HEK293 (cell line): ENCODE measurements at regions not wholly inside any gene's neighbourhood (a gene's known extent, or its start where the extent isn't known, plus 50 kb on each side); places are given as distances from the start of the nearest gene placed in this dataset.

ENCODE experiments used
- HOXA7 ChIP-seq: sonication (generic); formaldehyde crosslinking; IDR thresholded peaks from 2 replicates; pipeline ENCODE4 v1.8.1; 2022; ENCODE audit warnings: missing genetic modification reagents, borderline replicate concordance
- YY1 ChIP-seq: fragments of 450-650 bp; formaldehyde crosslinking; IDR thresholded peaks from 2 replicates; pipeline ENCODE4 v1.5.1; 2018; ENCODE audit warnings: missing biosample characterization, missing genetic modification characterization
- ZNF211 ChIP-seq: fragments of 450-650 bp; formaldehyde crosslinking; IDR thresholded peaks from 2 replicates; pipeline ENCODE4 v1.5.1; 2016; ENCODE audit warnings: low read depth, missing biosample characterization, missing genetic modification characterization
- ZNF626 ChIP-seq: fragments of 450-650 bp; sonication (Bioruptor Pico); formaldehyde crosslinking; IDR thresholded peaks from 2 replicates; pipeline ENCODE4 v1.5.1; 2018; ENCODE audit warnings: missing biosample characterization, missing genetic modification characterization, inconsistent platforms
- ZXDB ChIP-seq: fragments of 450-650 bp; formaldehyde crosslinking; IDR thresholded peaks from 2 replicates; pipeline ENCODE4 v1.5.1; 2016; ENCODE audit warnings: missing biosample characterization, missing genetic modification characterization
- TF ChIP-seq, protein P1 (sequence below): fragments of 450-650 bp; formaldehyde crosslinking; IDR thresholded peaks from 2 replicates; pipeline ENCODE4 v1.5.1; 2017; ENCODE audit warnings: missing biosample characterization, mild to moderate bottlenecking, missing genetic modification characterization, moderate library complexity

DNA sequence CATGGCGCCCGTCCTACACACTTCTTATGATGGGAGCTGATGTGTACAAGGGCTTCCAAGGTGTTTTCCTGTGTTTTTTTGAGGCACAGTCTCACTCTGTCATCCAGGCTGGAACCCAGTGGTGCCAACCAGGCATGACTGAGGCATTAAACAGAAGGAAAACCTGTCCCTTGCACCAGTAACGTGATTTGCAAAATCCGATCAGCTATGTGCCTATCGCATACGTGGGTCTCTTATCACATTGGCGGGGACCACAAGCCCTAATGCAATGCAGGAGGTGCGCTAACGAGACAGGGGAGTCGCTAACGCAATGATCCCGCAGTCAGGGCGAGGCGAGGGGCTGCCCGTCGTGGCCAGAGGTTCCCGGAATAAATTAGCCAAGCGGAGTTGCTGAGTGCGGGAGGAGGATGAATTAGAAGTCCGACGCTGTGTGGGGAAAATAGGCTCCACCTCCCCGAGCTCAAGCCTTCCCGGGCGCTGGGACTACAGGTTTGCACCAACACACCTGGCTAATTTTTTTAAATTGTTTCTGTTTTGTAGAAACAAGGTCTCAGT, 162.7 kb downstream of the SHOX start:
- TF ChIP-seq, protein P1, sequence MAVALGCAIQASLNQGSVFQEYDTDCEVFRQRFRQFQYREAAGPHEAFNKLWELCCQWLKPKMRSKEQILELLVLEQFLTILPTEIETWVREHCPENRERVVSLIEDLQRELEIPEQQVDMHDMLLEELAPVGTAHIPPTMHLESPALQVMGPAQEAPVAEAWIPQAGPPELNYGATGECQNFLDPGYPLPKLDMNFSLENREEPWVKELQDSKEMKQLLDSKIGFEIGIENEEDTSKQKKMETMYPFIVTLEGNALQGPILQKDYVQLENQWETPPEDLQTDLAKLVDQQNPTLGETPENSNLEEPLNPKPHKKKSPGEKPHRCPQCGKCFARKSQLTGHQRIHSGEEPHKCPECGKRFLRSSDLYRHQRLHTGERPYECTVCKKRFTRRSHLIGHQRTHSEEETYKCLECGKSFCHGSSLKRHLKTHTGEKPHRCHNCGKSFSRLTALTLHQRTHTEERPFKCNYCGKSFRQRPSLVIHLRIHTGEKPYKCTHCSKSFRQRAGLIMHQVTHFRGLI (tag by site-specific recombination) = no peak
- TF ChIP-seq ZNF626 (tag by site-specific recombination) (no peak), YY1 (tag by site-specific recombination) (no peak), ZNF211 (tag by site-specific recombination) (no peak), HOXA7 (CRISPR knock-in tag) (no peak), ZXDB (tag by site-specific recombination) (no peak)
